Muscle layer of colon (tissue), 2 donors: ENCODE measurements at regions not wholly inside any gene's neighbourhood (a gene's known extent, or its start where the extent isn't known, plus 50 kb on each side); places are given as distances from the start of the nearest gene placed in this dataset.
"Not testable (repeated sequence)": the region's sequence is repeated elsewhere in the genome, so short reads cannot be mapped to it uniquely, and the experiment has no call there.

Source experiments
- H3K27ac ChIP-seq: one replicate; pipeline ENCODE4 v1.7.0; 2013; ENCODE audit warnings: low read depth, mild to moderate bottlenecking, low read length, moderate library complexity
- H3K27me3 ChIP-seq, 2 donors: one replicate each; pipeline ENCODE4 v1.7.0; 2013; ENCODE audit warnings: low read length in 2 of 2, mild to moderate bottlenecking in 2 of 2; ENCODE audit not compliant: insufficient read depth in 2 of 2, control insufficient read depth in 1 of 2
- H3K36me3 ChIP-seq: one replicate; pipeline ENCODE4 v1.7.0; 2013; ENCODE audit warnings: mild to moderate bottlenecking, low read length; ENCODE audit not compliant: insufficient read depth
- H3K4me1 ChIP-seq: one replicate; pipeline ENCODE4 v1.7.0; 2013; ENCODE audit warnings: mild to moderate bottlenecking, low read length; ENCODE audit not compliant: insufficient read depth
- H3K4me3 ChIP-seq, 2 donors: one replicate each; pipeline ENCODE4 v1.7.0; 2013; ENCODE audit warnings: low read length in 2 of 2, low read depth in 1 of 2, mild to moderate bottlenecking in 1 of 2, moderate library complexity in 1 of 2
- H3K9ac ChIP-seq: one replicate; pipeline ENCODE4 v1.7.0; 2013; ENCODE audit warnings: low read length
- H3K9me3 ChIP-seq: one replicate; pipeline ENCODE4 v1.7.0; 2013; ENCODE audit warnings: mild to moderate bottlenecking, low read length
- donor health status: abdominal sarcoma.
- donor health status: Adenocarcinoma of cecum.

- H3K9me3 ChIP-seq, result no peaks in the 10 kb centered on the region
- no peaks in the 10 kb centered on the region for H3K36me3 ChIP-seq
- no peak overlapping the region for H3K27ac ChIP-seq
- no peaks in the 10 kb centered on the region for H3K4me1 ChIP-seq
- H3K4me3 ChIP-seq, result no peak overlapping the region
- peaks cover 0 to 5% of the 10 kb centered on the region in 2 donors for H3K27me3 ChIP-seq
- no peak overlapping the region for H3K9ac ChIP-seq
Measured at GRCh38 chr1:172717722-172718465, 59.0 kb downstream of the FASLG start.

- no peaks in the 10 kb centered on the region for H3K4me1 ChIP-seq
- H3K27me3 ChIP-seq, result peaks cover 0 to 5% of the 10 kb centered on the region in 2 donors
- no peaks in the 10 kb centered on the region for H3K9me3 ChIP-seq
- H3K27ac ChIP-seq, result no peak overlapping the region
- H3K36me3 ChIP-seq, result no peaks in the 10 kb centered on the region
- no peak overlapping the region for H3K9ac ChIP-seq
- no peak overlapping the region for H3K4me3 ChIP-seq
Measured at GRCh38 chr1:172719066-172719627, 60.2 kb downstream of the FASLG start.

GRCh38 chr1:172719694-172720138, 60.8 kb downstream of the FASLG start:
- no peak overlapping the region for H3K4me3 ChIP-seq
- H3K9me3 ChIP-seq, result no peaks in the 10 kb centered on the region
- no peaks in the 10 kb centered on the region for H3K36me3 ChIP-seq
- no peaks in the 10 kb centered on the region for H3K4me1 ChIP-seq
- H3K9ac ChIP-seq, result no peak overlapping the region
- peaks cover 0 to 5% of the 10 kb centered on the region in 2 donors for H3K27me3 ChIP-seq
- H3K27ac ChIP-seq, result no peak overlapping the region

GRCh38 chr1:172720339-172720738, 61.4 kb downstream of the FASLG start:
- no peaks in the 10 kb centered on the region for H3K4me1 ChIP-seq
- H3K4me3 ChIP-seq, result no peak overlapping the region
- H3K27ac ChIP-seq, result no peak overlapping the region
- no peaks in the 10 kb centered on the region for H3K36me3 ChIP-seq
- H3K27me3 ChIP-seq, result peaks cover 0 to 5% of the 10 kb centered on the region in 2 donors
- H3K9me3 ChIP-seq, result no peaks in the 10 kb centered on the region
- H3K9ac ChIP-seq, result no peak overlapping the region

- Histone ChIP-seq H3K4me3 (no peak overlapping the region), H3K27me3 (peaks cover 0 to 5% of the 10 kb centered on the region in 2 donors), H3K9ac (no peak overlapping the region)
Measured at GRCh38 chr1:172723251-172723650, 64.3 kb downstream of the FASLG start.

GRCh38 chr1:172724232-172724631, 65.3 kb downstream of the FASLG start:
- H3K4me1 ChIP-seq, result no peaks in the 10 kb centered on the region
- no peaks in the 10 kb centered on the region for H3K36me3 ChIP-seq
- no peak overlapping the region for H3K4me3 ChIP-seq
- H3K27me3 ChIP-seq, result peaks cover 0 to 5% of the 10 kb centered on the region in 2 donors
- no peaks in the 10 kb centered on the region for H3K9me3 ChIP-seq
- H3K27ac ChIP-seq, result no peak overlapping the region
- H3K9ac ChIP-seq, result no peak overlapping the region

More at GRCh38 chr1:172723251-172723650, 64.3 kb downstream of the FASLG start:
- Histone ChIP-seq H3K27ac (no peak overlapping the region), H3K4me1 (no peaks in the 10 kb centered on the region), H3K36me3 (no peaks in the 10 kb centered on the region), H3K9me3 (no peaks in the 10 kb centered on the region)

- H3K27me3 ChIP-seq, result peaks cover 0 to 4% of the 10 kb centered on the region in 2 donors
- no peaks in the 10 kb centered on the region for H3K9me3 ChIP-seq
- no peak overlapping the region for H3K4me3 ChIP-seq
- no peaks in the 10 kb centered on the region for H3K36me3 ChIP-seq
- H3K9ac ChIP-seq, result no peak overlapping the region
- no peaks in the 10 kb centered on the region for H3K4me1 ChIP-seq
- H3K27ac ChIP-seq, result no peak overlapping the region
Measured at GRCh38 chr1:172724765-172725613, 66.1 kb downstream of the FASLG start.

- Histone ChIP-seq H3K9me3 (no peaks in the 10 kb centered on the region), H3K4me3 (no peak overlapping the region), H3K27me3 (no peaks in the 10 kb centered on the region), H3K4me1 (no peaks in the 10 kb centered on the region), H3K36me3 (no peaks in the 10 kb centered on the region), H3K9ac (no peak overlapping the region), H3K27ac (no peak overlapping the region)
Measured at GRCh38 chr1:172726740-172727139, 67.8 kb downstream of the FASLG start.

GRCh38 chr1:172727275-172727857, 68.5 kb downstream of the FASLG start:
- no peaks in the 10 kb centered on the region for H3K4me1 ChIP-seq
- H3K27ac ChIP-seq, result no peak overlapping the region
- H3K9ac ChIP-seq, result no peak overlapping the region
- H3K36me3 ChIP-seq, result no peaks in the 10 kb centered on the region
- no peak overlapping the region for H3K4me3 ChIP-seq
- no peaks in the 10 kb centered on the region for H3K27me3 ChIP-seq
- no peaks in the 10 kb centered on the region for H3K9me3 ChIP-seq

GRCh38 chr1:172727956-172728603, 69.2 kb downstream of the FASLG start:
- no peaks in the 10 kb centered on the region for H3K36me3 ChIP-seq
- no peaks in the 10 kb centered on the region for H3K9me3 ChIP-seq
- no peak overlapping the region for H3K9ac ChIP-seq
- H3K4me1 ChIP-seq, result no peaks in the 10 kb centered on the region
- no peak overlapping the region for H3K4me3 ChIP-seq
- H3K27ac ChIP-seq, result no peak overlapping the region
- no peaks in the 10 kb centered on the region for H3K27me3 ChIP-seq

GRCh38 chr1:172728705-172729104, 69.8 kb downstream of the FASLG start:
- H3K4me1 ChIP-seq, H3K27ac ChIP-seq, H3K9ac ChIP-seq: not testable (repeated sequence)

More at GRCh38 chr1:172728705-172729104, 69.8 kb downstream of the FASLG start:
- H3K36me3 ChIP-seq, H3K4me3 ChIP-seq, H3K9me3 ChIP-seq, H3K27me3 ChIP-seq: not testable (repeated sequence)
